ENCODE measurements at regions not wholly inside any gene's neighbourhood (a gene's known extent, or its start where the extent isn't known, plus 50 kb on each side); places are given as distances from the start of the nearest gene placed in this dataset.

DNA sequence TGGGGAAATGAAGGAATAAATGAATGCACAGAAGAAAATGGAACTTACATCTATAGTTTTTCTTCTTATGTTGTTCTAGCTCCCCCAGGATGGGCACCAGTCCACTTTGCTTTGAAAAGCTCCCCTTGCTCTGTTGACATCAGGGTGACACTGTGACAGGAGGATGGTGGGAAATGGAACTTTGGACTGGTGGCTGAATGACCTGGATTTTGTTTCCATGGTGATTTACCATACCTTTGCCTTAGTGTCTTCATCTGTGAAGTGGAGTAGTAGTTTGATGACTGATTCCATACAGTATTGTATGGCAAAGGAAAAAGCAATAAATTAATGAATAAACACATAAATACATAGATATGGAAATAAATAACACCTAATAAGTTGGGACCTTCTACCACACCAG, 294.7 kb downstream of the KIF4B start:
- TF ChIP-seq, protein P1, sequence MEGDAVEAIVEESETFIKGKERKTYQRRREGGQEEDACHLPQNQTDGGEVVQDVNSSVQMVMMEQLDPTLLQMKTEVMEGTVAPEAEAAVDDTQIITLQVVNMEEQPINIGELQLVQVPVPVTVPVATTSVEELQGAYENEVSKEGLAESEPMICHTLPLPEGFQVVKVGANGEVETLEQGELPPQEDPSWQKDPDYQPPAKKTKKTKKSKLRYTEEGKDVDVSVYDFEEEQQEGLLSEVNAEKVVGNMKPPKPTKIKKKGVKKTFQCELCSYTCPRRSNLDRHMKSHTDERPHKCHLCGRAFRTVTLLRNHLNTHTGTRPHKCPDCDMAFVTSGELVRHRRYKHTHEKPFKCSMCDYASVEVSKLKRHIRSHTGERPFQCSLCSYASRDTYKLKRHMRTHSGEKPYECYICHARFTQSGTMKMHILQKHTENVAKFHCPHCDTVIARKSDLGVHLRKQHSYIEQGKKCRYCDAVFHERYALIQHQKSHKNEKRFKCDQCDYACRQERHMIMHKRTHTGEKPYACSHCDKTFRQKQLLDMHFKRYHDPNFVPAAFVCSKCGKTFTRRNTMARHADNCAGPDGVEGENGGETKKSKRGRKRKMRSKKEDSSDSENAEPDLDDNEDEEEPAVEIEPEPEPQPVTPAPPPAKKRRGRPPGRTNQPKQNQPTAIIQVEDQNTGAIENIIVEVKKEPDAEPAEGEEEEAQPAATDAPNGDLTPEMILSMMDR (conservative IDR thresholded peaks at IDR 0.05; ENCODE audit: control insufficient read depth, insufficient read depth, low read depth, low read length): no peak
- no peak overlapping the region for H3K4me3 ChIP-seq (ENCODE audit: control insufficient read depth, low read depth, low read length)
- DNase-seq (ENCODE audit: low read depth): no peak

DNA sequence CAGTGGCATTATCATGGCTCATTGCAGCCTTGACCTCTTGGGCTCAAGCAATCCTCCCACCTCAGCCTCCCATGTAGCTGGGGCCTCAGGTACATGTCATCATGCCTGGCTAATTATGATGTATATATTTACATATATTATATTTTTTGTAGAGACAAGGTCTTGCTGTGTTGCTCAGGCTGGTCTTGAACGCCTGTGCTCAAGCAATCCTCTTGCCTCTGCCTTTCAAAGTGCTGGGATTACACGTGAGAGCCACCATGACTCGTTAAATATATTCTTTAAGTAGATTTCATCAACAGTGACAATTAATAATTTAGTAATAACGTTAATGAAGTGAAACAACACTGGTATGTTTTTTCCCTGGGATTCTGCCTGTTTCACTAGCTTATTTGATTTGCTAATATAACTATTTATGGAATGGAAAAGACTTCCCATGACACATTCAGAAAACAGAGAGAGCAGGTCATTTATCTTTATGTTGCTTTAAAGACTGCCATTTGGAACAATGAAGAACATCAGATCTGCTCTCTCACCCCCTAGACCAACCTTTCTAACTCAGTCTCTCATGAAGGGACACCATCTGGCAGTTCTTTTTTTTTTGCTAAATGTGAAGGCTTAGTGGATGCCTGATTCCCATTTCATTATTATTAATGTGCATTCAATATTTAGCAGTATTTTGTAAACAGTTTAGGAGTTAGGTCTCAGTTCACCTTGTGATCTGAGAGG, 295.6 kb downstream of the KIF4B start:
- DNase-seq (ENCODE audit: low read depth): no peak
- H3K4me3 ChIP-seq (ENCODE audit: control insufficient read depth, low read depth, low read length): no peak overlapping the region
- TF ChIP-seq, protein P1 (conservative IDR thresholded peaks at IDR 0.05; ENCODE audit: control insufficient read depth, insufficient read depth, low read depth, low read length): no peak

DNA sequence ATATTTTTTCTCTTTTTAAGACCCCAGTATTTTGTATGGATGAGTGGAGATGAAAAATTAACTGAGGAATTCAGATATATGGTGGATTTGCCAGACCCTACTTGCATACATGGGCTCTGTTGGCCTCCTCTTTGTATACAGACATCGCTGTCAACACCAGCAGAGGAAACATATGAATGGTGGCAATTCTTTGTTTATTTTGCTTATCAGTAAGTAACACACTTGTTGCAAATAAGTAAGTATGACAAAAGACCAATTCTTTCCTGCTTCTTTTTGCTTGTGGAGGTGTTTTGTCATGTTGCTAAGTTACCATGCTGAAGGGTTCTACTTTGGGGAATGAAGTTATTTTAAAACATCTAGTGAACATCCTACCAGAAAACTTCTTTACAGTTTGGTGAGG, 298.2 kb downstream of the KIF4B start:
- TF ChIP-seq, protein P1 (conservative IDR thresholded peaks at IDR 0.05; ENCODE audit: control insufficient read depth, insufficient read depth, low read depth, low read length): no peak
- no peak for DNase-seq (ENCODE audit: low read depth)
- H3K4me3 ChIP-seq (ENCODE audit: control insufficient read depth, low read depth, low read length): no peak overlapping the region

DNA sequence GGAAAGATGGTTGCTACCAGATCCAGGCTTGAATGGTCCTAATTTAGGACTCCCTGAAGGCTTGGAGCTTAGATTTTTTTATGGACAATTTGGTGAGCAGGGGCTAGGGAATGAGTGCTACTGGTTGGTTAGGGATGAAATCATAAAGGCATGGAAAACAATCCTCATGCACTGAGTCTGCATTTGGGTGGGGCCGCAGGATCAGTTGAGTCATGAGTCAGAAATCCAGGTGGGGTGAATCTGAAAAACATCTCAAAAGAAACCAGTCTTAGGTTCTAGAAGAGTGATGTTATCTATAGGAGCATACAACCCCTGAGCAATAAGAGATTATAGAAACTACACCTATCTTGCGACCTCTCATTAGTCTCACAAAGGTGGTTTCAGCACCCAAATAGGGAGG, 300.0 kb downstream of the KIF4B start:
- DNase-seq (ENCODE audit: low read depth): no peak
- H3K4me3 ChIP-seq (ENCODE audit: control insufficient read depth, low read depth, low read length): no peak overlapping the region
- TF ChIP-seq, protein P1 (conservative IDR thresholded peaks at IDR 0.05; ENCODE audit: control insufficient read depth, insufficient read depth, low read depth, low read length): no peak

DNA sequence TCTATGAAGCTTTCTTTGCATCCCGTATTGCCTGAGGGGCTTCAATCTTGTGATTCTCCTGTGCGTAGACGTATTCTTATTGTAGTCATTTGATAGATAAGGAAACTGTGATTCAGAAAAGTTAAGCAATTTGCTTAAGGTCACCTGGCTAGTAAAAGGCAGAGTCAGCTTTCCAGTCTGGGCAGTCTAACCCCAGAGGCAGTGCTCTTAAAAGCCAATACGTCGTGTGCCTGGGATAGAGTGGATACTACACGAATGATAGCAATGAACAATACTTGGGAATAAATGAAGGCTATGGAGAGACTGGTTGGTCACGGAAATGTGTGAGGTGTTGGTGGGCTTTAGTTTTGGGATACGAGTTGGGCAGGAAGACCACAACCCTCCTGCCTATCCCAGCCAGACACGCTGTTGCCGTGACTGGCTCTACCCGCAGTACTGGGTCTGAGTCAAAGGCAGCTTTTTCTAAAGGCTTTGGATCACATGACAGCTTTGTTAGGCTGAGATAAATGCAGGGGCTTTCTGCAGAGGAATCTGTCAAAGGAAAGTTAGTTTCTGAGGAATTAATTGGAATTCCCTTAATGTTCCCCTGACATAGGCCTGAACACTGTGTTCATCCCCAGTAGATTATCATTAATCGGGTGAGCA, 302.6 kb downstream of the KIF4B start:
- TF ChIP-seq, protein P1 (conservative IDR thresholded peaks at IDR 0.05; ENCODE audit: control insufficient read depth, insufficient read depth, low read depth, low read length): no peak
- no peak for DNase-seq (ENCODE audit: low read depth)
- no peak overlapping the region for H3K4me3 ChIP-seq (ENCODE audit: control insufficient read depth, low read depth, low read length)

DNA sequence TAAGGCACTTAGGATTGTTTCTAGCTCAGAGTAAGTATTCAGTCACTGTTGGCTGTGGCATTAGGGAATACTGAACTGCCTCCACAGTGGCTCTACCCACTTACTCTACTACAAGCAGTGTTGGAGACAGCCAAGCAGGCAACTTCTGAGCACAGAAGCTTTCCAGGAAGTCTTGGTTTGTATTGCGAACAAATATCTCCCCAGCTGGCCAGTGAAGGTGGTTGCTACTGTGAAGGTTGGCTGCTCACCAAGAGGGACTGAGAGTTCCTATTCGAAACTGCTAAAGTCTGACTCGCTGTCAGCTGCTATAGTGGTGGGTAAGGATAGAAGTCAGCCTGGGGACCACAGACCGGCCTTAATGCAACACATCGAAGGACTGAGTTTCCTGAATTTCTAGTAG, 319.1 kb downstream of the KIF4B start:
- TF ChIP-seq, protein P1 (conservative IDR thresholded peaks at IDR 0.05; ENCODE audit: control insufficient read depth, insufficient read depth, low read depth, low read length): no peak
- no peak for DNase-seq (ENCODE audit: low read depth)
- H3K4me3 ChIP-seq (ENCODE audit: control insufficient read depth, low read depth, low read length): no peak overlapping the region
